Neural cell (in vitro differentiated cells): ENCODE measurements at regions not wholly inside any gene's neighbourhood (a gene's known extent, or its start where the extent isn't known, plus 50 kb on each side); places are given as distances from the start of the nearest gene placed in this dataset.

Experiments
- H2AFZ ChIP-seq: fragments of 200-600, 300-800 bp; sonication (generic), shearing (Covaris generic); 2 replicates; pipeline ENCODE4 v1.6.0; 2014; ENCODE audit warnings: low read depth, mild to moderate bottlenecking, antibody characterized with exemption, low read length, moderate library complexity
- H3F3A ChIP-seq: fragments of 200-600 bp; shearing (Covaris generic); 2 replicates; pipeline ENCODE4 v1.6.1; 2016; ENCODE audit warnings: mild to moderate bottlenecking, moderate library complexity, mixed read lengths, antibody characterized with exemption, low read length; ENCODE audit not compliant: insufficient read depth, poor library complexity, severe bottlenecking
- H3K27ac ChIP-seq: fragments of 200-600, 300-800 bp; sonication (generic), shearing (Covaris generic); 2 replicates; pipeline ENCODE4 v1.5.1; 2014; ENCODE audit warnings: mild to moderate bottlenecking, low read length, moderate library complexity
- H3K27me3 ChIP-seq: fragments of 300-800, 200-600 bp; sonication (generic), shearing (Covaris generic); 2 replicates; pipeline ENCODE4 v1.6.0; 2014; ENCODE audit warnings: mild to moderate bottlenecking, low read depth, low read length, moderate library complexity; ENCODE audit not compliant: insufficient read depth
- H3K36me3 ChIP-seq: fragments of 300-800, 200-600 bp; sonication (generic), shearing (Covaris generic); 2 replicates; pipeline ENCODE4 v1.5.1; 2014; ENCODE audit warnings: mild to moderate bottlenecking, antibody characterized with exemption, low read length, moderate library complexity; ENCODE audit not compliant: insufficient read depth
- H3K4me2 ChIP-seq: fragments of 300-800, 200-600 bp; sonication (generic), shearing (Covaris generic); 2 replicates; pipeline ENCODE4 v1.6.0; 2014; ENCODE audit warnings: mild to moderate bottlenecking, low read length
- H3K4me3 ChIP-seq: fragments of 300-800, 200-600 bp; sonication (generic), shearing (Covaris generic); 2 replicates; pipeline ENCODE4 v1.5.1; 2014; ENCODE audit warnings: mild to moderate bottlenecking, low read length, moderate library complexity
- H3K79me2 ChIP-seq: fragments of 200-600 bp; shearing (Covaris generic); replicated peaks from 2 replicates; pipeline ENCODE4 v1.6.0; 2014; ENCODE audit warnings: mild to moderate bottlenecking, low read length, moderate library complexity; ENCODE audit not compliant: insufficient read depth
- H3K9ac ChIP-seq: fragments of 300-800, 200-600 bp; sonication (generic), shearing (Covaris generic); 2 replicates; pipeline ENCODE4 v1.6.1; 2016; ENCODE audit warnings: mild to moderate bottlenecking, low read length, mixed read lengths
- H3K9me2 ChIP-seq: fragments of 200-600 bp; shearing (Covaris generic); 2 replicates; pipeline ENCODE4 v1.6.1; 2016; ENCODE audit warnings: mild to moderate bottlenecking, low read length, mixed read lengths; ENCODE audit not compliant: insufficient read depth
- H3K9me3 ChIP-seq: fragments of 200-600, 300-800 bp; sonication (generic), shearing (Covaris generic); 2 replicates; pipeline ENCODE4 v1.6.1; 2016; ENCODE audit warnings: mild to moderate bottlenecking, mixed run types, low read length, moderate library complexity, mixed read lengths
- H4K20me1 ChIP-seq: fragments of 200-600 bp; shearing (Covaris generic); 2 replicates; pipeline ENCODE4 v1.6.1; 2016; ENCODE audit warnings: mild to moderate bottlenecking, mixed run types; ENCODE audit not compliant: insufficient read depth
- EP300 ChIP-seq: fragments of 450-650 bp; conservative IDR thresholded peaks from 2 replicates; pipeline ENCODE4 v1.6.1; 2014; ENCODE audit warnings: antibody characterized with exemption, mild to moderate bottlenecking, moderate library complexity; ENCODE audit not compliant: poor library complexity, severe bottlenecking
- EZH2 ChIP-seq: fragments of 200-600, 300-800 bp; shearing (Covaris generic), sonication (generic); IDR thresholded peaks from 2 replicates; pipeline ENCODE4 v1.6.1; 2014; ENCODE audit warnings: antibody characterized with exemption, low read length, borderline replicate concordance, mild to moderate bottlenecking; ENCODE audit not compliant: insufficient read depth, poor library complexity, severe bottlenecking
- MXI1 ChIP-seq: fragments of 450-650 bp; conservative IDR thresholded peaks from 2 replicates; pipeline ENCODE4 v1.6.1; 2014; ENCODE audit warnings: antibody characterized with exemption, mild to moderate bottlenecking; ENCODE audit not compliant: poor library complexity, severe bottlenecking
- POLR2AphosphoS5 ChIP-seq: IDR thresholded peaks from 2 replicates; pipeline ENCODE4 v1.6.1; 2012
- RAD21 ChIP-seq: fragments of 450-650 bp; conservative IDR thresholded peaks from 2 replicates; pipeline ENCODE4 v1.6.1; 2014; ENCODE audit warnings: antibody characterized with exemption, mild to moderate bottlenecking, moderate library complexity
- SMC3 ChIP-seq: fragments of 450-650 bp; conservative IDR thresholded peaks from 2 replicates; pipeline ENCODE4 v1.6.1; 2014; ENCODE audit warnings: antibody characterized with exemption, mild to moderate bottlenecking, moderate library complexity; ENCODE audit not compliant: poor library complexity
- TAF1 ChIP-seq: IDR thresholded peaks from 2 replicates; pipeline ENCODE4 v1.6.1; 2012; ENCODE audit warnings: low read depth
- TF ChIP-seq, protein P1 (sequence below): IDR thresholded peaks from 2 replicates; pipeline ENCODE4 v1.6.1; 2012; ENCODE audit warnings: borderline replicate concordance
- TF ChIP-seq, protein P2 (sequence below): fragments of 450-650 bp; IDR thresholded peaks from 2 replicates; pipeline ENCODE4 v1.5.1; 2014; ENCODE audit warnings: antibody characterized with exemption, mild to moderate bottlenecking, moderate library complexity; ENCODE audit not compliant: poor library complexity, severe bottlenecking

DNA sequence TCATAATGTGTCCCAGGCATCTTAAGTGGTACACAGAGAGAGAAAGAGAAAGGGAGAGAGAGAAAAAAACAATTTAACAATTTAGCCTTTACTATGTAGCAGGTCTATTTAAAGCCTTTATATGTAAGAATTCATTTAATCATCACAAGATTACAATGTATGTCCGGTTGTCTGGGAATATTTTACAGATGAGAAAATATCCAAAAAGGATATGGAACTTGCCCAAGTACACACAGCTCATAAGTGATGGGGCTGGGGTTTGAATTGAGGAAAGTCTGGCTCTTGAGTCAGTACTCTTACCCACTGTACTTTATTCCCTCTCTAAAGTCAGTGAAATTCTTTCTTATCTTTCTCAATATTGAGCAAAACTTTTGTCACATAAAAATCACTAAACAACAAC, 104.6 kb downstream of the LYPLAL1 start:
- Histone ChIP-seq H2AFZ (no peak overlapping the region), H3F3A (no peaks in the 10 kb centered on the region), H3K4me2 (no peak overlapping the region), H3K4me3 (no peak overlapping the region), H3K9ac (no peak overlapping the region), H3K36me3 (no peaks in the 10 kb centered on the region), H3K27me3 (no peaks in the 10 kb centered on the region), H3K9me3 (no peaks in the 10 kb centered on the region), H4K20me1 (no peaks in the 10 kb centered on the region), H3K9me2 (no peaks in the 10 kb centered on the region), H3K79me2 (no peaks in the 10 kb centered on the region), H3K27ac (no peak overlapping the region)
- TF ChIP-seq RAD21 (no peak), EP300 (no peak), SMC3 (no peak), POLR2AphosphoS5 (no peak), MXI1 (no peak), EZH2 (no peak), TAF1 (no peak)
- TF ChIP-seq, protein P1, sequence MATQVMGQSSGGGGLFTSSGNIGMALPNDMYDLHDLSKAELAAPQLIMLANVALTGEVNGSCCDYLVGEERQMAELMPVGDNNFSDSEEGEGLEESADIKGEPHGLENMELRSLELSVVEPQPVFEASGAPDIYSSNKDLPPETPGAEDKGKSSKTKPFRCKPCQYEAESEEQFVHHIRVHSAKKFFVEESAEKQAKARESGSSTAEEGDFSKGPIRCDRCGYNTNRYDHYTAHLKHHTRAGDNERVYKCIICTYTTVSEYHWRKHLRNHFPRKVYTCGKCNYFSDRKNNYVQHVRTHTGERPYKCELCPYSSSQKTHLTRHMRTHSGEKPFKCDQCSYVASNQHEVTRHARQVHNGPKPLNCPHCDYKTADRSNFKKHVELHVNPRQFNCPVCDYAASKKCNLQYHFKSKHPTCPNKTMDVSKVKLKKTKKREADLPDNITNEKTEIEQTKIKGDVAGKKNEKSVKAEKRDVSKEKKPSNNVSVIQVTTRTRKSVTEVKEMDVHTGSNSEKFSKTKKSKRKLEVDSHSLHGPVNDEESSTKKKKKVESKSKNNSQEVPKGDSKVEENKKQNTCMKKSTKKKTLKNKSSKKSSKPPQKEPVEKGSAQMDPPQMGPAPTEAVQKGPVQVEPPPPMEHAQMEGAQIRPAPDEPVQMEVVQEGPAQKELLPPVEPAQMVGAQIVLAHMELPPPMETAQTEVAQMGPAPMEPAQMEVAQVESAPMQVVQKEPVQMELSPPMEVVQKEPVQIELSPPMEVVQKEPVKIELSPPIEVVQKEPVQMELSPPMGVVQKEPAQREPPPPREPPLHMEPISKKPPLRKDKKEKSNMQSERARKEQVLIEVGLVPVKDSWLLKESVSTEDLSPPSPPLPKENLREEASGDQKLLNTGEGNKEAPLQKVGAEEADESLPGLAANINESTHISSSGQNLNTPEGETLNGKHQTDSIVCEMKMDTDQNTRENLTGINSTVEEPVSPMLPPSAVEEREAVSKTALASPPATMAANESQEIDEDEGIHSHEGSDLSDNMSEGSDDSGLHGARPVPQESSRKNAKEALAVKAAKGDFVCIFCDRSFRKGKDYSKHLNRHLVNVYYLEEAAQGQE, result no peak
- TF ChIP-seq, protein P2, sequence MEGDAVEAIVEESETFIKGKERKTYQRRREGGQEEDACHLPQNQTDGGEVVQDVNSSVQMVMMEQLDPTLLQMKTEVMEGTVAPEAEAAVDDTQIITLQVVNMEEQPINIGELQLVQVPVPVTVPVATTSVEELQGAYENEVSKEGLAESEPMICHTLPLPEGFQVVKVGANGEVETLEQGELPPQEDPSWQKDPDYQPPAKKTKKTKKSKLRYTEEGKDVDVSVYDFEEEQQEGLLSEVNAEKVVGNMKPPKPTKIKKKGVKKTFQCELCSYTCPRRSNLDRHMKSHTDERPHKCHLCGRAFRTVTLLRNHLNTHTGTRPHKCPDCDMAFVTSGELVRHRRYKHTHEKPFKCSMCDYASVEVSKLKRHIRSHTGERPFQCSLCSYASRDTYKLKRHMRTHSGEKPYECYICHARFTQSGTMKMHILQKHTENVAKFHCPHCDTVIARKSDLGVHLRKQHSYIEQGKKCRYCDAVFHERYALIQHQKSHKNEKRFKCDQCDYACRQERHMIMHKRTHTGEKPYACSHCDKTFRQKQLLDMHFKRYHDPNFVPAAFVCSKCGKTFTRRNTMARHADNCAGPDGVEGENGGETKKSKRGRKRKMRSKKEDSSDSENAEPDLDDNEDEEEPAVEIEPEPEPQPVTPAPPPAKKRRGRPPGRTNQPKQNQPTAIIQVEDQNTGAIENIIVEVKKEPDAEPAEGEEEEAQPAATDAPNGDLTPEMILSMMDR, result no peak

DNA sequence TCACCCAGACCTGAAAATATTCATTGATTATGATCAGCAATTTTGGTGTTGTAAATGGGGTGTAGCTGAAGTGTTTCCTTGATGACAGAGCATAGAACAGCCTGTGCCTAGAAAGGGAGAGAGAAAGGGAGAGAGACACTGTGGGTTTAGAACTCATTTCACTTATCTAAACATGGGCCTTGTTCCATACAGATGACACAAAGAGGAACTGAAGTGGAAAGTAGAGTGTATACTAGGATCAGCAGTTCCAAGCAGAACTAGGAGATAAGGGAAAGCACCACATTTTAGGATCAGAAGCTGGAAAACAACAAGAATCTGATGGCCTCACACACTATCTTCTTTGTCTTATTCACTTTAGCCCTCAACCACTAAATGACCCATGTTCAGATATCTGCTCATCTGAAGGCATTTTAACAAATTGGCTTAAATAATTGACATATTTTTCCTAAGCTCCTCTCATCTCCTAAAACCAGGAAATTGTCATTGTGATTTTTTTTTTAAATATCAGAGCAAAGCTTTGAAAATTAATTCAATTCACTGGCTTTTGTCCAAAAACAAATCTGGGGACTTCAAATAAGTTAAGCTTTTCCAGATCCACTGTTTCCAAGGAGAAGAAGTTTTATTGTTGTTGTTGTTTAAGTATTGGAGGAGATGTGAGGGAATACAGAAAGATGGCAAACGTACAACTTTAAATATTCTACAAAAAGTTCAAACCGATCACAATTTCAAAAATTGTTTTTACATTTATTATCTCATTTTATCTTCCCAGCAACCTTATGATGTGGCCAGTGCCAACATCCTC, 103.8 kb downstream of the LYPLAL1 start:
- Histone ChIP-seq H3K9ac (no peak overlapping the region), H3K4me2 (no peak overlapping the region), H4K20me1 (no peaks in the 10 kb centered on the region), H3K27ac (no peak overlapping the region), H3K36me3 (no peaks in the 10 kb centered on the region), H3K27me3 (no peaks in the 10 kb centered on the region), H3K79me2 (no peaks in the 10 kb centered on the region), H2AFZ (no peak overlapping the region), H3K9me3 (no peaks in the 10 kb centered on the region), H3K4me3 (no peak overlapping the region), H3K9me2 (no peaks in the 10 kb centered on the region), H3F3A (no peaks in the 10 kb centered on the region)
- TF ChIP-seq EZH2 (no peak), EP300 (no peak), POLR2AphosphoS5 (no peak), MXI1 (no peak), RAD21 (no peak), TAF1 (no peak), SMC3 (no peak)
- TF ChIP-seq, protein P1, result no peak
- TF ChIP-seq, protein P2, result no peak
